ENCODE measurements at regions not wholly inside any gene's neighbourhood (a gene's known extent, or its start where the extent isn't known, plus 50 kb on each side); places are given as distances from the start of the nearest gene placed in this dataset.

- TF ChIP-seq GATA2 (IDR thresholded peaks at IDR 0.05; ENCODE audit: low read depth, low read length): no peak
- no peak for TF ChIP-seq GATA3 (IDR thresholded peaks at IDR 0.05; ENCODE audit: low read depth, low read length)
Observed at GRCh38 chr7:98713165-98713810, 96.2 kb downstream of the NPTX2 start.
